HK-2 (cell line): ENCODE measurements at regions not wholly inside any gene's neighbourhood (a gene's known extent, or its start where the extent isn't known, plus 50 kb on each side); places are given as distances from the start of the nearest gene placed in this dataset.

Experiments used
- DNase-seq: peaks from one replicate; pipeline ENCODE4 v3.0.0-alpha.2; 2018; ENCODE audit not compliant: unreplicated experiment

GRCh38 chr7:119408596-119408995, 864.4 kb upstream of the KCND2 start:
- DNase-seq = no peak

DNA sequence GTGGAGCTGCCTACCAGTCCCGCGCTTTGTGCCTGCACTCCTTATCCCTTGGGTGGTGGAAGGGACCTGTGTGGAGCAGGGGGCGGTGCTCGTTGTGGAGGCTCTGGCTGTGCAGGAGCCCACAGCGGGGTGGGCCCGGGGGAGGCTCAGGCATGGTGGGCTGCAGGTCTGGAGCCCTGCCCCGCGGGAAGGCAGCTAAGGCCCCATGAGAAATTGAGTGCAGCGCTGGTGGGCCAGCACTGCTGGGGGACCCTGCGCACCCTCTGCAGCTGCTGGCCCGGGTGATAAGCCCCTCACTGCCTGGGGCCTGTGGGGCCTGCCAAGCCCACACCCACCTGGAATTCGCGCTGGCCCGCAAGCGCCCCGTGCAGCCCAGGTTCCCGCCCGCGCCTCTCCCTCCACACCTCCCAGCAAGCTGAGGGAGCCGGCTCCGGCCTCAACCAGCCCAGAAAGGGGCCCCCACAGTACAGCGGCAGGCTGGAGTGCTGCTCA, 859.6 kb upstream of the KCND2 start:
- DNase-seq = no peak

DNA sequence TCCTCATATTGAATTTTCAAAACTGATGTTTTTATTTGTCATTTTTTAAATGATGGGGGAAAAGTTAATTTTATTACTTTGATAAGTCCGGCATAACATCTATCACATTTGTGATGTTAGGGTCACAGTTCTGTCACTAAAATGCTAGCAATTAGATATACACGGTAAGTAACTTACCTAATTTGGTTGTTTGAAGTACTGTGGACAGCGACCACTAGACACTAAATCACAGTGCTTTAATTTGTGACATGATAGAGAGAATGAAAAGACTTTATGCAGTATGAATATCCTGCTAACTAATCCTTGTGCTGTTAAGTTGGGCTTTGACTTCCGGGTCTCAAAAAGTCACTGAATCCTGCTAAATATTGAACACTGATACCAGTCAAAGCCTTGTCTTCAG, 857.3 kb upstream of the KCND2 start:
- DNase-seq = no peak

GRCh38 chr7:119421657-119422056, 851.3 kb upstream of the KCND2 start:
- DNase-seq = no peak

GRCh38 chr7:119436882-119437281, 836.1 kb upstream of the KCND2 start:
- DNase-seq = no peak

- no peak for DNase-seq
These were observed 834.7 kb upstream of the KCND2 start for GRCh38 chr7:119438315-119438714.

GRCh38 chr7:119439192-119439591, 833.8 kb upstream of the KCND2 start:
- DNase-seq = no peak

DNA sequence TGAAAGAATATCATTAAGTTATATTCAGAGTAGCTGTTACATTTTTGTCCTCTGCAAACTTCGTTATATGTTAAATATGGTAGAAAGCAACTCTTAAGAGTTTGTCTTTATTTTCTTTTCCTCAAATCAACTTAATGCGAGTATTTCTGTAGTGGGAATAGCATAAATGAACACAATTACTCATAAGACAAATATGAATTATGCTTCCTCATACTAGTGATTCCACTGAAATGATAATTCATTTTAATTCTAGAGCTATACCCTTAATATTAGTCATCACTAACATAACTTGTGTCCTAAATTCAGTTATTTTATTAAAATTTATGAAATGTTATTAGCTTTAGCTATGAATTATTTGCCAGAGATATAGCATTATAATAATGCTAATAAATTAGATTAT, 820.6 kb upstream of the KCND2 start:
- DNase-seq = no peak

DNA sequence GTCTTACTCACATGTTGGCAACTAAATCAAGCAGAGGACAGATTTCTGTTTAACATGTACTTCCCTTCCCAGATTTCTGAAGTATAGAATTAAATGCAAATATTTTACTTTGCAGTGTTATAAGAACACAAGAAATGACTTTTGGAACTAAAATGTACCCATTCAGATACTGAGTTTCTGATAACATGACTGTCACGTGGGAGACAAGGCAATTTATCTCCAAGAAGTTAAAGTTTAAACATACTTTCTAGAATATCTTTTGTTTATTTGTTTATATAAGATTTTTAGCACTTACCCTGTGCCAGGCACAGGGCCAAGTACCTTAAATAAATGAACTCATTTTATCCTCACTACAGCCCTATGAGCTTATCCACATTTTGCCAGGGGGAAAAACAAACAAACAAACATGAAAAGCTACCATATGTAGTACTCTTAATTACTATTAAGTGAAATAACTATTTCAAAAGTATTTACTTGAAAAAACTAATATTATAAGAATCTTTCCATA, 807.1 kb upstream of the KCND2 start:
- no peak for DNase-seq

GRCh38 chr7:119472408-119473038, 800.5 kb upstream of the KCND2 start:
- no peak for DNase-seq

DNA sequence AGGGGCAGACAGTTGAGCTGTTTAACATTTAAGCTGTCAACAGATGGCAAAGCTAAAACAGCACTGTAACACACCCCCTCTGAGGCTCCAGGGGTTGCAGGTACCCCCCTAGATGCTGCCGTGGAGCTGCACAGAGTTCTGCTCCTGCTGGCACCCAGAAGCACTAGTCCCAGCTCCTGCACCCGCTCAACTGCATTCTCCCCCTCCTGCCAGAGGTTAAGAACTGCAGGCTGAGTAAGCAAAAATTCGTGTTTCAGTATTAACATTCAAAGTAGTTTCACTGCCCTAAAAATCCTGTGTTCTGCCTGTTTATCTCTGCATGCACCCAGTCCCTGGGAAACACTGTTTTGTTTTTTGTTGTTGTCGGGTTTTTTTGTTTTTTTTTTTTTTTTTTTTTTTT, 790.8 kb upstream of the KCND2 start:
- peak; percentile 10 for DNase-seq

GRCh38 chr7:119482671-119483070, 790.3 kb upstream of the KCND2 start:
- DNase-seq = no peak

DNA sequence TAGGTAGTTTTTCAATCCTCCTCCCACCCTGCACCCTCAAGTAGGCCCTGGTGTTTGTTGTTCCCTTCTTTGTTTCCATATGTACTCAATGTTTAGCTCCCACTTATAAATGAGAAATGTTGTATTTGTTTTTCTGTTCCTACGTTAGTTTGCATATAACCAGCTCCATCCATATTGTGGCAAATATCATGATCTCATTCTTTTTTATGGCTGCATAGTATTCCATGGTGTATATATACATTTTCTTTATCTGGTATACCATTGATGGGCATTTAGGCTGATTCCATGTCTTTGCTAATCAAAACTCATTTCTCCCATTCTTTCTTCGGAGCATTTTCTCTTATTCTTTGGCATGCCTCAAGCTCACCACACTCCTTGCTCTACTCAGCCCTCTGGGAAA, 789.6 kb upstream of the KCND2 start:
- DNase-seq = no peak

GRCh38 chr7:119514326-119514725, 758.6 kb upstream of the KCND2 start:
- DNase-seq = no peak

- DNase-seq = no peak
These were observed 757.8 kb upstream of the KCND2 start for GRCh38 chr7:119515214-119515613.

DNA sequence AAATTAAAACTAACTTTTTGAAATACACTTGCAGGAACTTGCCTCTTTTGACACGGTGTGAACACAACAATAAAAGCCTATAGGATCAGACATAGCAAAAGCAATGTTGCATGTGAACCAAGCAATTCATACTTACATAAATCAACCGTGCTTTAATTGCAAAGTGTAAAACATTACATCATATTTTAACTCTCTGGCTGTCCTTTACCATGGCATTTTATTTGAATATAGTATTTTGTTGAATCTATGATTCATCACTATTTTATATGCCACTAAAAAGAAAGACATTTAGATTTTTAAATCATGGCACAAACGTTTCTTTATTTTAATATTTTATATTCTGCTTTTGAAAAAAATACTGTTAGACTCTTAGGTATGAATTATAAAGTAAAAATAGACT, 757.0 kb upstream of the KCND2 start:
- no peak for DNase-seq

DNA sequence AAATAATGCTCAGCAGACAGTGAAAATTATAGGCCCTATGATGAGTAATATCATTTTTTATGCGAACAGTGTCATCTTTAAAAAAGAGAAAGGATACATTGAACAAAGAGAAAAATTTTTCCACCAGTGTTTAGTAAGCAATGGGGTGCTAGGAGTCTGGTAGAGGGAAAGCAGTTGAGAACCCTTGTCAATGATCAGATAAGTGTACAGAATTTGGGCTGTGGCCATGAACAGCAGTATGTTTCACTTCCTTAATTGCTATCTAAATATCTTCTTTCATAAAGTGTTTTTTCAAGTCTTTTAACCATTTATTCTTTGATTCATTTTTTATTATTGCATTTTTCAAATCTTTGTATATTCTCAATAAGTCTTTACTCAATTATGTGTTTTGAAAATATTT, 750.7 kb upstream of the KCND2 start:
- no peak for DNase-seq

- DNase-seq = no peak
These were observed 750.3 kb upstream of the KCND2 start for GRCh38 chr7:119522698-119523097.

- DNase-seq = no peak
These were observed 727.9 kb upstream of the KCND2 start for GRCh38 chr7:119545118-119545517.

DNA sequence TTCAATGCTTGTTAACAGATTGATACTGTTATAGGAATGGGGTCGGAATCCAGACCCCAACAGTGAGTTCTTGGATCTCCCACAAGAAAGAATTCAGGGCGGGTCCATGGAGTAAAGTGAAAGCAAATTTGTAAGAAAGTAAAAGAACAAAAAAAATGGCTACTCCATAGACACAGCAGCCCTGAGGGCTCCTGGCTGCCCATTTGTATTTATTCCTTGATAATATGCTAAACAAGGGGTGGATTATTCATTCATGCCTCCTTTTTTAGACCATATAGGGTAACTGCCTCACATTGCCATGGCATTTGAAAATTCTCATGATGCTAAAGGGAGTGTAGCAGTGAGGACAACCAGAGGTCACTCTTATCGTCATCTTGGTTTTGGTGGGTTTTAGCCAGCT, 717.2 kb upstream of the KCND2 start:
- no peak for DNase-seq

DNA sequence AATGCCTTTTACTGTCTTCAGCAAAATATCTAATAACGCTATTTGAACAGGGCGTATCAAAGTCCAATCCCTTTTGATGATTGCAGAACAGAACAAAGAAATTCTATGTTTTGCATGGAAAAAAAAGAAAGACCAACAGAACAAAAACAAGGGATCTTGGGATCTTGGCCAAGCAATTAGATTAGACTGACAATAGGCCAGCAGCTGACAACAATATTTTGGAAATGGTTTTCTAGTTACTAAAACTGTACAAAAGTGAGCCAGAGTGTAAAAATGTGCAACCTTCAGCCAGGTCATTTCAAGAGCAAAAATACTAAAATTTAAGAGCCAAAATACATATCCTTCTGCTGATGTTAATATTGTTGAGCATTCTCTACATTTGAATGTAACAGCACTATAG, 716.5 kb upstream of the KCND2 start:
- DNase-seq = no peak

GRCh38 chr7:119561751-119562150, 711.2 kb upstream of the KCND2 start:
- no peak for DNase-seq

DNA sequence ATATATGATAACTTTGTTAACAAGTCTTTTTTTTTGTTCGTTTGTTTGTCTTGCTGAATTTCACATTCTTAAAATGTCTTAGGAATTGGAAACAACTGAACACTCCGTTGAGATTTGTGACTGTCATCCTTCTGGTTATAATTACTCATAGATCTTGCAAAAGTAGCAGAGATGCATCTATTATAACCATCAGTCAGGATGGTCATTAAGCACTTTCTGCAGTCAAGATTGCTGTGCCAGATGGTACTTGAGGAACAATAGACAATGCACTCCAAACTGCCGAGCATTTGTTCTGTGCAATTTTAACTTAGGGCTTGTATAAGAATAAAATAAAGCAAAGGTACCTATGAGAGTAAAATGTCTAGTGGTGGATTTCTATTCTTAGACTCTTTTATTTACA, 710.1 kb upstream of the KCND2 start:
- no peak for DNase-seq

DNA sequence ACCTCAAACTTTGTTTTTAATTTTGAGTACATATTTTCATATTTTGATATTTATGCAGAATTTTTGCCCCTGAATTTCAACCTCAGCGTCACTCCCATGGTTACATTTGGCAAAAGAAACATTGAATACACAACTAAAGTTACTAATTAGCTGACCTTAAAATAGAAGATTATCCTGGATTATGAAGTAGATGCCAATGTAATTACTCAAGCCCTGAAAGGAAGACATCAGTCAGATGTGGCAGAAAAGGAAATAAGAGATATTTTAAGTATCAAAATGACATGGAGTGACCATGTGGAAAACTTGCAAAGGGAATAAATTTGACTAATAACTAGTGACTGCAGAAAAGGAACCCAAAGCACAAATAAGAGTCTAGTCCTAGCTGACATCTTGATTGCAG, 701.3 kb upstream of the KCND2 start:
- DNase-seq = no peak
